GM12864 (cell line): ENCODE measurements at regions not wholly inside any gene's neighbourhood (a gene's known extent, or its start where the extent isn't known, plus 50 kb on each side); places are given as distances from the start of the nearest gene placed in this dataset.

Experiments used
- DNase-seq: peaks from one replicate; pipeline ENCODE4 v3.0.0-alpha.2; 2011; ENCODE audit warnings: low read depth
- H3K4me3 ChIP-seq: 2 replicates; pipeline ENCODE4 v1.5.1; 2011; ENCODE audit warnings: mild to moderate bottlenecking, low read depth, low read length, control low read depth
- TF ChIP-seq, protein P1 (sequence below): IDR thresholded peaks from 2 replicates; pipeline ENCODE4 v1.5.1; 2011; ENCODE audit warnings: low read depth, mild to moderate bottlenecking, moderate library complexity, low read length, control low read depth, inconsistent platforms; ENCODE audit errors: missing control alignments

DNA sequence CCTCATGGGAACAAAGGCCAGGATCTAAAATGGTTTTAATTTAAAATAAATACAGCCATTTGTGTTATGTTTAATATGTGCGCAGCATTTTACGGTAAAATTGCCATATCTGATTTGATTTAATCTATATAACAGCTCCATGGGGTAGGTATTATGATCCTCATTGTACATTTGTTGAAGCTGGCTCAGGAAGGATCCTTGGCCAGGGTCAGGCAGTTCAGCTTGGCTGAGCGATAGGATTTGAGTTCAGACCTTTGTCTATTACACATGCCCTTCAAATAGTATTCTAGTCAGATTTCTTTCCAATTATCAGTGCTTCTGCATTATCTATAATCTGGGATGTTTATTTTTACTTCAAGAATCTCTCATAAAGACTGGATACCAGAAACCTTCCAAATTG, 950.4 kb upstream of the EEF2KMT start:
- H3K4me3 ChIP-seq, result no peak overlapping the region
- TF ChIP-seq, protein P1, sequence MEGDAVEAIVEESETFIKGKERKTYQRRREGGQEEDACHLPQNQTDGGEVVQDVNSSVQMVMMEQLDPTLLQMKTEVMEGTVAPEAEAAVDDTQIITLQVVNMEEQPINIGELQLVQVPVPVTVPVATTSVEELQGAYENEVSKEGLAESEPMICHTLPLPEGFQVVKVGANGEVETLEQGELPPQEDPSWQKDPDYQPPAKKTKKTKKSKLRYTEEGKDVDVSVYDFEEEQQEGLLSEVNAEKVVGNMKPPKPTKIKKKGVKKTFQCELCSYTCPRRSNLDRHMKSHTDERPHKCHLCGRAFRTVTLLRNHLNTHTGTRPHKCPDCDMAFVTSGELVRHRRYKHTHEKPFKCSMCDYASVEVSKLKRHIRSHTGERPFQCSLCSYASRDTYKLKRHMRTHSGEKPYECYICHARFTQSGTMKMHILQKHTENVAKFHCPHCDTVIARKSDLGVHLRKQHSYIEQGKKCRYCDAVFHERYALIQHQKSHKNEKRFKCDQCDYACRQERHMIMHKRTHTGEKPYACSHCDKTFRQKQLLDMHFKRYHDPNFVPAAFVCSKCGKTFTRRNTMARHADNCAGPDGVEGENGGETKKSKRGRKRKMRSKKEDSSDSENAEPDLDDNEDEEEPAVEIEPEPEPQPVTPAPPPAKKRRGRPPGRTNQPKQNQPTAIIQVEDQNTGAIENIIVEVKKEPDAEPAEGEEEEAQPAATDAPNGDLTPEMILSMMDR, result no peak
- DNase-seq, result no peak

DNA sequence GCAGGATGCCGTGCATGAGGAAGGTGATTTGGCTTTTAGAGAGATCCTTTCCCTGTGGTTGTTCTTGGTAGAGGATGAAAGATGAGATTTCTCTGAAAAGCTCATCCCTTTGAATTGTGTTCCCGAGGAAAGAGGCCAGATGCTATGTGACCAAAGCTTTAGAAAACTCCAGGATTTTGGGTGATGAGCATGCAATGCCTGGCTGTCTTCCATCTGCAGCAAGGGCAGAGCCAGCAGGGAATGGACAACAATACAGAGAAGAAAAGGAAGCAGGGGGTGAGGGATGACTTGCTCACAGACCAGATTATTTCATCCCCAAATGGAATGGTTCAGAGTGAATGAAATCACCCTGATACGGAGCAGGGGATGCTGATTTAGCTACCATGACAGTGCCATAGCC, 949.7 kb upstream of the EEF2KMT start:
- DNase-seq, result no peak
- H3K4me3 ChIP-seq, result no peak overlapping the region
- TF ChIP-seq, protein P1, result no peak

DNA sequence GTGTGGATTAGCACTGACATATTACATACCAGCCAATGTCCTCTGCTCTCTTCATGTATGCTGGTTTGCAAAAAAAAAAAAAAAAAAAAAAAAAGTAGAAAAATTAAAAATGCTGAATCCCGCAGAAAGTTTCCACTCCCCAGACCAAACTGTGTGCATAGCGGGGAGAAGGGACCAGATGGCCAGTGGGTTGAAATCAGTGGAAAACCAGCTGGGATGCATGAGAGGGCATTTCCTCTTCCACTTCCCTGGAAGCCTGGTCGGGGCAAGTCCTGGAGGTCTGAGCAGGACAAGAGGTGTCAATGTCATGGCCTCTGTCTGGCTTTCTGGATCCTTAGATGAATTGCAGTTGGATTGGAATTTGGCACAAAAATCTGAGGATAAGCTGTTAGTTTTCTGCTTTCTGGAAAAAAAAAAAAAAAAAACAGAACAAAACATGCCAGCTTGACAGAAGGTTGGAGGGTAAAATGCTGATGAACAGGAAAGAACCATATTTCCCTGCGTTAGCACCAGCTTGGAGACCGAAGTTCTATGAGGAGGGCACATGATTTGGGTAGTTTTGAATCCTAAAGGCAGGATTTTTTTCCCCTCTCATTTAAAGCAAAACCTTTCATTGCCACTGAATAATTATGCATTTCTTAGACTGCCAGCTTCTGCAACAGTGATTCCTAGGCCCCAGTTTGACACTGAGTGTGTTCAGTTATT, 941.5 kb upstream of the EEF2KMT start:
- H3K4me3 ChIP-seq, result no peak overlapping the region
- no peak for DNase-seq
- TF ChIP-seq, protein P1, result no peak

DNA sequence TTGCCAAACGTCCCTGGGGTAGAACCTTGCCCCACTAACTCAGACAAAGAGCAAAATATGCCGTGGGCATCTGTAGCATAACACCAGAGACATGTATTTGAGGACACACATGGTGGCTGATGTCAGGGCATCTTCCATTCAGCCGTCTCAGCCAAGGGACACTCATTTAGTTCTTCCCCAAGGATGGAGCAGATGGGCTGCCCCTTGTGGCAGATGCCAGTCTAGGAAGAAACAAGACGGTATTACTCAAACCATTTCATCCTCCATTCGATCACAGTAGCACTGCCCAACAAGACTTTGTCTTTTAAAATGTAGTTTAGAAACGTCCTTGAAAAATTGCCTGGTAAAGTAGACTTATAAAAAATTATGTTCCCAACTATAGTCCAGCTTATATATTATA, 937.6 kb upstream of the EEF2KMT start:
- TF ChIP-seq, protein P1, result no peak
- DNase-seq, result no peak
- H3K4me3 ChIP-seq, result no peak overlapping the region

DNA sequence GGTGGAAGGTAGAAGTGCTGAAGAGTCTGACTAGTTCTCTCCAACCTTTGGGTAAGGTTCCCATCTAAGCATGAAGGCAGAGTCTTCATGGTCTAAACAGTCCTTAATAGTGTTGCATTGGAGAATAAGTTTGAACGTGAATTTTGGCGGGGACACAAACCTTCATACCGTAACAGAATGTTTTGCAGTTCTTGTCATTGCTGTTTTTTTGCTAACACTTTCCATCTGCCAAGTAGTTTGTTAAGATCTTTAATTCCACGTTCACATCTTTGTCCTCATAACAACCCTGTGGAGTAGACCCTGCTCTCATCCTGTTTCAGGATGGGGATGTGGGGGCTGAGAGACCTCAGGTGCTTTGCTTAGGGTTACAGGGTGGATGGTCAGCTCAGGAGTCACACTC, 936.9 kb upstream of the EEF2KMT start:
- no peak for DNase-seq
- no peak overlapping the region for H3K4me3 ChIP-seq
- TF ChIP-seq, protein P1, result no peak

DNA sequence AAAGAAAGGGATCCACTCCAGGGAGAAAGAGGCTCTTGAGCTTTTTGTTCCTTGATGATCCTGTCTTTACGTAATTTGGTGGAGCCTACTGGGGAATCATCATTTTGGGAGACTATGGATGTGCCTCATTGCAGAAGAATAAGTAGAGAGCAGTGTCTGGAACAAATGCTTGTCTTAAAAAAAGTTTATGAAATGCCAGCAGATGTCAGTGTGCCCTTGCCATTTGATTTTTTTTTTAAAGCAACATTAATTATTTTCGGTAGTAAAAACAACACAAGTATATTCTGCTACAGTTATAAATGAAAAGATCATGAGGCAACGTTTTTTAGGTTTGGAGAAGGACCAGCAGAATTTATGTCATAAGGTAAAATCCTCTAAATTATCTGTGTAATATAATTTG, 934.8 kb upstream of the EEF2KMT start:
- TF ChIP-seq, protein P1, result no peak
- H3K4me3 ChIP-seq, result no peak overlapping the region
- no peak for DNase-seq

DNA sequence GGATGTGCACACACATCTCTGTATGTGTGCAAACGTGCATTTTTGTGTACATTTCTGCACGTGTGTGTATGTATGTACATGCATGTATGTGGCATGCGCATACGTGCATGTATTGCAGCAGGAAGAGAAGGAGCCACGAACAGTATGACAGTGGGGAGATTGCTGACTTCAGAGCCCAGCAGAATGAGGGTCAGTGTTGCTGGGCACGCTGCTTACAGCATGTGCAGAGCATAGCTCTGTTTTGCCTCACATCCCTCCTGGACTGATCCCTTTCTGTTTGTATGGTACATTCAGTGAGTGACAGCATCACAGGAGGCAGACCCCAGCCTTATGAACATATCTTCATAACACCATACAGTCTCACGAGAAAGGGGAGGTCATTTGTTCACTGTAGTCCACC, 934.0 kb upstream of the EEF2KMT start:
- DNase-seq, result no peak
- H3K4me3 ChIP-seq, result no peak overlapping the region
- TF ChIP-seq, protein P1, result no peak
